ENCODE measurements at regions not wholly inside any gene's neighbourhood (a gene's known extent, or its start where the extent isn't known, plus 50 kb on each side); places are given as distances from the start of the nearest gene placed in this dataset.

DNA sequence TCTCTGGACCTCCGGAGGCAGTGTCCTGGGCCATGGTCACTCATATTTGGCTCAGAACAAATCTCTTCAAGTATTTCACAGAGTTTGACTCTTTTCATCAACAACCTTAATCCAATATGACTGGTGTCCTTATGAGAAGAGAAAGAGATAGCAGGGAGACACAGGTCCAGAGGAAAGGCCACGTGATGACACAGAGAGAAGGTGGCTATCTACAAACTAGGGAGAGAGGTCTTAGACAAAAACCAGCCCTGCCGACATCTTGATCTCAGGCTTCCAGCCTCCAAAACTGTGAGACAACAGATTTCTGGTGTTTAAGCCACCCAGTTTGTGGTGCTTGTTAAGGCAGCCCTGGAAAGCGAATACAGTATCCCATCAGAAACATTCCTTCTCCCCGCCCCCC lies 237.1 kb upstream of the PROK2 start:
- no peak for TF ChIP-seq POLR2A (IDR thresholded peaks at IDR 0.05)
- TF ChIP-seq, protein P1, sequence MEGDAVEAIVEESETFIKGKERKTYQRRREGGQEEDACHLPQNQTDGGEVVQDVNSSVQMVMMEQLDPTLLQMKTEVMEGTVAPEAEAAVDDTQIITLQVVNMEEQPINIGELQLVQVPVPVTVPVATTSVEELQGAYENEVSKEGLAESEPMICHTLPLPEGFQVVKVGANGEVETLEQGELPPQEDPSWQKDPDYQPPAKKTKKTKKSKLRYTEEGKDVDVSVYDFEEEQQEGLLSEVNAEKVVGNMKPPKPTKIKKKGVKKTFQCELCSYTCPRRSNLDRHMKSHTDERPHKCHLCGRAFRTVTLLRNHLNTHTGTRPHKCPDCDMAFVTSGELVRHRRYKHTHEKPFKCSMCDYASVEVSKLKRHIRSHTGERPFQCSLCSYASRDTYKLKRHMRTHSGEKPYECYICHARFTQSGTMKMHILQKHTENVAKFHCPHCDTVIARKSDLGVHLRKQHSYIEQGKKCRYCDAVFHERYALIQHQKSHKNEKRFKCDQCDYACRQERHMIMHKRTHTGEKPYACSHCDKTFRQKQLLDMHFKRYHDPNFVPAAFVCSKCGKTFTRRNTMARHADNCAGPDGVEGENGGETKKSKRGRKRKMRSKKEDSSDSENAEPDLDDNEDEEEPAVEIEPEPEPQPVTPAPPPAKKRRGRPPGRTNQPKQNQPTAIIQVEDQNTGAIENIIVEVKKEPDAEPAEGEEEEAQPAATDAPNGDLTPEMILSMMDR (IDR thresholded peaks at IDR 0.05), result no peak

Data from testis (tissue), 2 donors.